Transverse colon (tissue), 3 donors: ENCODE measurements at regions not wholly inside any gene's neighbourhood (a gene's known extent, or its start where the extent isn't known, plus 50 kb on each side); places are given as distances from the start of the nearest gene placed in this dataset.

ENCODE experiments used
- POLR2A ChIP-seq: fragments of 450-650 bp; IDR thresholded peaks from one replicate; pipeline ENCODE4 v1.6.1; 2016; ENCODE audit warnings: antibody characterized with exemption, mild to moderate bottlenecking, moderate library complexity
- POLR2AphosphoS5 ChIP-seq, 3 donors: sonication (generic); formaldehyde crosslinking; IDR thresholded peaks; one replicate each; pipeline ENCODE4 v1.6.1; 2016; ENCODE audit warnings: antibody characterized with exemption in 3 of 3

- no peak for TF ChIP-seq POLR2A
- no peak for TF ChIP-seq POLR2AphosphoS5 (IDR thresholded peaks at IDR 0.05)
Observed at GRCh38 chr4:7118013-7118832, 50.4 kb upstream of the GRPEL1 start.
